HCT116 (cell line): ENCODE measurements at regions not wholly inside any gene's neighbourhood (a gene's known extent, or its start where the extent isn't known, plus 50 kb on each side); places are given as distances from the start of the nearest gene placed in this dataset.

Source experiments
- ATAC-seq: fragments of 200-7000 bp; cut with Tn5 transposase; 2 replicates; pipeline ENCODE4 v1.9.1; 2020; ENCODE audit warnings: mild to moderate bottlenecking, moderate library complexity
- BruUV-seq: library from RNA; stranded (reverse); fragments of 400-500 nt; replicated peaks from 2 replicates; lab custom pipeline; 2021; lab: Mats Ljungman, UMichigan
- CTCF ChIA-PET: fragments of 300-600 bp; sonication (Branson Sonifier 250); formaldehyde crosslinking; loops from one replicate; lab custom pipeline; 2021; ENCODE audit warnings: antibody characterized with exemption; lab: Charles Lee
- POLR2A ChIA-PET: fragments of 300-600, 350-600 bp; sonication (Branson Sonifier 250); formaldehyde crosslinking; loops from one replicate; lab custom pipeline; 2021; ENCODE audit warnings: antibody characterized with exemption; lab: Charles Lee
- RAD21 ChIA-PET, 2 experiments: fragments of 300-600 bp; sonication (Branson Sonifier 250); formaldehyde crosslinking; loops; one replicate each; lab custom pipeline; 2023; ENCODE audit warnings: low total read pairs in 2 of 2; ENCODE audit not compliant: uncharacterized antibody in 2 of 2, unreplicated experiment in 2 of 2, low non-redundant PET in 1 of 2; lab: Charles Lee
- DNase-seq: peaks from one replicate; pipeline ENCODE4 v3.0.0-alpha.2; 2010; ENCODE audit warnings: low read depth, low spot score
- H2AFZ ChIP-seq: fragments of 200-600 bp; shearing (Covaris generic), sonication (generic); 2 replicates; pipeline ENCODE4 v1.6.1; 2017; ENCODE audit warnings: low read depth, mixed run types, mixed read lengths, antibody characterized with exemption, low read length; ENCODE audit not compliant: poor library complexity, severe bottlenecking
- H3K27ac ChIP-seq: 2 replicates; pipeline ENCODE4 v1.5.1; 2012; ENCODE audit warnings: low read depth, low read length
- H3K27me3 ChIP-seq: fragments of 200-600 bp; sonication (generic); 2 replicates; pipeline ENCODE4 v1.6.1; 2016; ENCODE audit warnings: mixed run types, low read length, mixed read lengths; ENCODE audit not compliant: insufficient read depth
- H3K36me3 ChIP-seq, 2 experiments: fragments of 200-500 bp in 1 of 2; fragments of 200-600 bp in 1 of 2; sonication (Bioruptor generic) in 1 of 2; sonication (generic) in 1 of 2; 2 replicates each; pipeline versions ENCODE4 v1.5.1 to v1.6.1; 2014 to 2016; ENCODE audit warnings: low read length in 2 of 2, inconsistent platforms in 1 of 2, mixed read lengths in 1 of 2, mixed run types in 1 of 2; ENCODE audit not compliant: insufficient read depth in 2 of 2, control insufficient read depth in 1 of 2
- H3K4me1 ChIP-seq, 2 experiments: fragments of 200-600 bp in 1 of 2; sonication (generic) in 1 of 2; 2 replicates each; pipeline versions ENCODE4 v1.5.1 to v1.6.1; 2012 to 2017; ENCODE audit warnings: low read length in 2 of 2, inconsistent platforms in 1 of 2, mild to moderate bottlenecking in 1 of 2, mixed read lengths in 1 of 2, mixed run types in 1 of 2, moderate library complexity in 1 of 2; ENCODE audit not compliant: insufficient read depth in 2 of 2, control insufficient read depth in 1 of 2
- H3K4me2 ChIP-seq: fragments of 200-600 bp; sonication (generic); 2 replicates; pipeline ENCODE4 v1.6.1; 2017; ENCODE audit warnings: mixed run types, low read length, mixed read lengths
- H3K4me3 ChIP-seq, 2 experiments: fragments of 200-600 bp in 1 of 2; sonication (generic) in 1 of 2; replicated peaks in 1 of 2; 2 replicates each; pipeline ENCODE4 v1.5.1; 2011 to 2016; ENCODE audit warnings: low read length in 2 of 2, control low read depth in 1 of 2, low read depth in 1 of 2, mild to moderate bottlenecking in 1 of 2, mixed read lengths in 1 of 2, mixed run types in 1 of 2
- H3K79me2 ChIP-seq: fragments of 200-600 bp; sonication (generic); 2 replicates; pipeline ENCODE4 v1.6.1; 2017; ENCODE audit warnings: mild to moderate bottlenecking, mixed run types, low read length, moderate library complexity, mixed read lengths; ENCODE audit not compliant: insufficient read depth
- H3K9ac ChIP-seq: fragments of 200-600 bp; sonication (generic); 2 replicates; pipeline ENCODE4 v1.6.1; 2016; ENCODE audit warnings: low read length, mixed read lengths
- H3K9me2 ChIP-seq: fragments of 200-600 bp; sonication (generic), shearing (Covaris generic); 2 replicates; pipeline ENCODE4 v1.6.1; 2017; ENCODE audit warnings: mixed run types, mild to moderate bottlenecking, moderate library complexity; ENCODE audit not compliant: insufficient read depth
- H3K9me3 ChIP-seq, 2 experiments: fragments of 200-500 bp in 1 of 2; fragments of 200-600 bp in 1 of 2; sonication (Bioruptor generic) in 1 of 2; sonication (generic) in 1 of 2; 2 replicates each; pipeline ENCODE4 v1.6.1; 2014 to 2017; ENCODE audit warnings: low read length in 2 of 2, mixed read lengths in 2 of 2, inconsistent platforms in 1 of 2, low read depth in 1 of 2, mild to moderate bottlenecking in 1 of 2, mixed run types in 1 of 2, moderate library complexity in 1 of 2; ENCODE audit not compliant: control insufficient read depth in 1 of 2, insufficient read depth in 1 of 2
- H4K20me1 ChIP-seq: fragments of 200-600 bp; sonication (generic), shearing (Covaris generic); 2 replicates; pipeline ENCODE4 v1.6.1; 2017; ENCODE audit warnings: mixed run types, mild to moderate bottlenecking, moderate library complexity; ENCODE audit not compliant: insufficient read depth
- ATF3 ChIP-seq: IDR thresholded peaks from 2 replicates; pipeline ENCODE4 v1.6.1; 2012
- CBX3 ChIP-seq: IDR thresholded peaks from 2 replicates; pipeline ENCODE4 v1.6.1; 2012; ENCODE audit warnings: low read depth
- CEBPB ChIP-seq: IDR thresholded peaks from 2 replicates; pipeline ENCODE4 v1.6.1; 2012; ENCODE audit warnings: low read depth
- CTCF ChIP-seq, 3 experiments: fragments of 200-600 bp in 1 of 3; sonication (generic) in 1 of 3; IDR thresholded peaks in 2 of 3; conservative IDR thresholded peaks in 1 of 3; 2 replicates each; pipeline ENCODE4 v1.5.1; 2012 to 2017; ENCODE audit warnings: low read depth in 2 of 3, low read length in 2 of 3, antibody characterized with exemption in 1 of 3, borderline replicate concordance in 1 of 3, control low read depth in 1 of 3, mild to moderate bottlenecking in 1 of 3, mixed read lengths in 1 of 3, mixed run types in 1 of 3, moderate library complexity in 1 of 3; ENCODE audit not compliant: insufficient read depth in 1 of 3
- ELF1 ChIP-seq: IDR thresholded peaks from 2 replicates; pipeline ENCODE4 v1.6.1; 2012; ENCODE audit warnings: low read depth, borderline replicate concordance
- EZH2 ChIP-seq: fragments of 200-600 bp; sonication (generic); IDR thresholded peaks from 2 replicates; pipeline ENCODE4 v1.6.1; 2017; ENCODE audit warnings: antibody characterized with exemption, mixed run types
- FOSL1 ChIP-seq: IDR thresholded peaks from 2 replicates; pipeline ENCODE4 v1.6.1; 2012; ENCODE audit warnings: low read depth
- JUND ChIP-seq: IDR thresholded peaks from 2 replicates; pipeline ENCODE4 v1.6.1; 2012
- MAX ChIP-seq: IDR thresholded peaks from 2 replicates; pipeline ENCODE4 v1.6.1; 2012
- POLR2A ChIP-seq: IDR thresholded peaks from 2 replicates; pipeline ENCODE4 v1.7.0; 2011; ENCODE audit warnings: borderline replicate concordance; ENCODE audit not compliant: insufficient read depth, insufficient read length; ENCODE audit errors: extremely low read depth
- POLR2AphosphoS5 ChIP-seq: IDR thresholded peaks from 2 replicates; pipeline ENCODE4 v1.6.1; 2011; ENCODE audit warnings: mild to moderate bottlenecking, low read depth, low read length, moderate library complexity
- RAD21 ChIP-seq: IDR thresholded peaks from 2 replicates; pipeline ENCODE4 v1.6.1; 2012; ENCODE audit warnings: low read depth, mild to moderate bottlenecking
- REST ChIP-seq: IDR thresholded peaks from 2 replicates; pipeline ENCODE4 v1.6.1; 2012; ENCODE audit warnings: low read depth
- SIN3A ChIP-seq: IDR thresholded peaks from 2 replicates; pipeline ENCODE4 v1.6.1; 2012; ENCODE audit warnings: low read depth
- SP1 ChIP-seq: IDR thresholded peaks from 2 replicates; pipeline ENCODE4 v1.6.1; 2012; ENCODE audit warnings: low read depth
- SRF ChIP-seq: IDR thresholded peaks from 2 replicates; pipeline ENCODE4 v1.6.1; 2012; ENCODE audit warnings: low read depth
- TCF7L2 ChIP-seq: IDR thresholded peaks from 2 replicates; pipeline ENCODE4 v1.7.0; 2011; ENCODE audit warnings: borderline replicate concordance, inconsistent platforms; ENCODE audit not compliant: insufficient read depth, insufficient read length; ENCODE audit errors: extremely low read depth
- YY1 ChIP-seq: IDR thresholded peaks from 2 replicates; pipeline ENCODE4 v1.6.1; 2011; ENCODE audit warnings: low read length, low read depth, moderate library complexity, mild to moderate bottlenecking; ENCODE audit not compliant: insufficient replicate concordance; ENCODE audit errors: extremely low read depth
- ZFX ChIP-seq: fragments of 450-650 bp; IDR thresholded peaks from 2 replicates; pipeline ENCODE4 v1.6.1; 2017
- ZNF274 ChIP-seq: fragments of 200-500 bp; sonication (Bioruptor generic); IDR thresholded peaks from 2 replicates; pipeline ENCODE4 v1.6.1; 2014; ENCODE audit warnings: mild to moderate bottlenecking, low read depth, low read length, inconsistent platforms
- intact Hi-C: fragments of 100-400 bp; cut with micrococcal nuclease; formaldehyde crosslinking; loops from 2 replicates; pipeline ENCODE4 v1.10.0; 2022

- ATAC-seq: no peak
- H2AFZ ChIP-seq: no peak overlapping the region
- TF ChIP-seq ZNF274 (no peak), JUND (no peak), SP1 (no peak), SRF (no peak), TCF7L2 (no peak), CBX3 (no peak), SIN3A (no peak), EZH2 (no peak), YY1 (no peak), MAX (no peak), FOSL1 (no peak), ATF3 (no peak), ELF1 (no peak), POLR2AphosphoS5 (no peak), CEBPB (no peak), RAD21 (no peak), CTCF (IDR thresholded peaks at IDR 0.05 in 2 of 3, conservative IDR thresholded peaks at IDR 0.05 in 1 of 3; ENCODE audit: borderline replicate concordance in 1 of 3, insufficient read depth in 1 of 3, low read depth in 2 of 3, low read length in 2 of 3) (no peak), REST (no peak), ZFX (no peak), POLR2A (no peak)
These were observed 86.5 kb upstream of the LEF1 start for GRCh38 chr4:108255203-108255747.

More at GRCh38 chr4:108255203-108255747, 86.5 kb upstream of the LEF1 start:
- no peaks in the 10 kb centered on the region for H3K27me3 ChIP-seq
- H3K79me2 ChIP-seq: no peaks in the 10 kb centered on the region
- ChIA-PET POLR2A (no interaction called here), RAD21 (no interaction called here), CTCF (no interaction called here)
- H3K4me1 ChIP-seq: no peaks in the 10 kb centered on the region
- BruUV-seq: no TSS peak
- no peak overlapping the region for H3K9ac ChIP-seq
- no peaks in the 10 kb centered on the region for H3K9me2 ChIP-seq
- intact Hi-C loops: no loop called here
- no peaks in the 10 kb centered on the region for H4K20me1 ChIP-seq
- no peaks in the 10 kb centered on the region for H3K9me3 ChIP-seq
- no peak overlapping the region for H3K4me2 ChIP-seq
- no peak overlapping the region for H3K4me3 ChIP-seq
- DNase-seq: no peak
- no peaks in the 10 kb centered on the region for H3K36me3 ChIP-seq
- H3K27ac ChIP-seq: no peak overlapping the region
